ENCODE measurements at regions not wholly inside any gene's neighbourhood (a gene's known extent, or its start where the extent isn't known, plus 50 kb on each side); places are given as distances from the start of the nearest gene placed in this dataset.

DNA sequence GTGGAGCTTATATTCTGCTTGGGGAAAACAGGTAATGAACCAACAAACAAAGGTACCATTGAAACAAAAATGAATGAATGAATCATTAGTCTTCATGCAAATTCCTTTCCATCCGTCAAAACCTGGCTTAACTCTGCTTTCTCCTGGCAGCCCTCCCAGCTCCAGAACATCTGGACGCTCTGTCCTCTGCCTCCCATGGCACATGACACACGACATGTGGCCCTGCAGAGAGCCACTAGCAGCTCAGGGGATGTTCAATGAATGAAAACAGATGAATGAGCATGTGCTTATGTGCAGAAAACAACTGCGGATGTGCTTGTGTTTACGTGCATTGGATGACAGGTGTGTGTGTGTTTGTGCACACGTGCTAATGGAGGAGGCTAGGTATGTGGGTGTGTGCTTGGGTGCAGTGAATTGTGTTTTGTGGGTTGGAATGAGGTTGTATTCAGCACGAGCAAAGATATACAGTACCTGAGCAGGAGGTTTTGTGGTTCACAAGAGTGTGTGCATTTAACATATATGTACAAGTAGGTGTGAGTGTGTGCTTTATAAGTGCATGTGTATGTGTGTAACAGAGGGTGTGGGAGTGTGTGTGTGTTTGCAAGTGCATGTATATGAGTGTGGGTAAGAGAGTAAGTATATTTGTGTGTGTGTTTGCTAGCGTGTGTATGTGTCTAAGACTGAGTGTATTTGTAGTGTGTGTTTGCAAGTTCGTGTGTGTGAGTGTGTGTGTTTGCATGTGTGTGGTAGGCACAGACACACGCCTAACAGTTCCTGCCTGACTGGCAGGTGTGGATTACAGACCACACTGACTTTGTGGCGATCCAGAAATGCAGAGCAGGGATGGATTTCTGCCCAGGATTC, 374.1 kb upstream of the SULF2 start:
- DNase-seq (ENCODE audit: low spot score), result no peak
- TF ChIP-seq, protein P1, sequence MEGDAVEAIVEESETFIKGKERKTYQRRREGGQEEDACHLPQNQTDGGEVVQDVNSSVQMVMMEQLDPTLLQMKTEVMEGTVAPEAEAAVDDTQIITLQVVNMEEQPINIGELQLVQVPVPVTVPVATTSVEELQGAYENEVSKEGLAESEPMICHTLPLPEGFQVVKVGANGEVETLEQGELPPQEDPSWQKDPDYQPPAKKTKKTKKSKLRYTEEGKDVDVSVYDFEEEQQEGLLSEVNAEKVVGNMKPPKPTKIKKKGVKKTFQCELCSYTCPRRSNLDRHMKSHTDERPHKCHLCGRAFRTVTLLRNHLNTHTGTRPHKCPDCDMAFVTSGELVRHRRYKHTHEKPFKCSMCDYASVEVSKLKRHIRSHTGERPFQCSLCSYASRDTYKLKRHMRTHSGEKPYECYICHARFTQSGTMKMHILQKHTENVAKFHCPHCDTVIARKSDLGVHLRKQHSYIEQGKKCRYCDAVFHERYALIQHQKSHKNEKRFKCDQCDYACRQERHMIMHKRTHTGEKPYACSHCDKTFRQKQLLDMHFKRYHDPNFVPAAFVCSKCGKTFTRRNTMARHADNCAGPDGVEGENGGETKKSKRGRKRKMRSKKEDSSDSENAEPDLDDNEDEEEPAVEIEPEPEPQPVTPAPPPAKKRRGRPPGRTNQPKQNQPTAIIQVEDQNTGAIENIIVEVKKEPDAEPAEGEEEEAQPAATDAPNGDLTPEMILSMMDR (IDR thresholded peaks at IDR 0.05; ENCODE audit: extremely low read depth, insufficient read depth, missing control alignments), result no peak
- in situ Hi-C loops (cut with MboI; ENCODE audit: low pct_unique_long_range_greater_than_20kb, low sequenced_read_pairs, unreplicated experiment), result no loop called here

- in situ Hi-C loops (cut with MboI; ENCODE audit: low pct_unique_long_range_greater_than_20kb, low sequenced_read_pairs, unreplicated experiment), result no loop called here
- TF ChIP-seq, protein P1 (IDR thresholded peaks at IDR 0.05; ENCODE audit: extremely low read depth, insufficient read depth, missing control alignments), result no peak
- no peak for DNase-seq (ENCODE audit: low spot score)
These were observed 372.7 kb upstream of the SULF2 start for GRCh38 chr20:48158014-48158413.

DNA sequence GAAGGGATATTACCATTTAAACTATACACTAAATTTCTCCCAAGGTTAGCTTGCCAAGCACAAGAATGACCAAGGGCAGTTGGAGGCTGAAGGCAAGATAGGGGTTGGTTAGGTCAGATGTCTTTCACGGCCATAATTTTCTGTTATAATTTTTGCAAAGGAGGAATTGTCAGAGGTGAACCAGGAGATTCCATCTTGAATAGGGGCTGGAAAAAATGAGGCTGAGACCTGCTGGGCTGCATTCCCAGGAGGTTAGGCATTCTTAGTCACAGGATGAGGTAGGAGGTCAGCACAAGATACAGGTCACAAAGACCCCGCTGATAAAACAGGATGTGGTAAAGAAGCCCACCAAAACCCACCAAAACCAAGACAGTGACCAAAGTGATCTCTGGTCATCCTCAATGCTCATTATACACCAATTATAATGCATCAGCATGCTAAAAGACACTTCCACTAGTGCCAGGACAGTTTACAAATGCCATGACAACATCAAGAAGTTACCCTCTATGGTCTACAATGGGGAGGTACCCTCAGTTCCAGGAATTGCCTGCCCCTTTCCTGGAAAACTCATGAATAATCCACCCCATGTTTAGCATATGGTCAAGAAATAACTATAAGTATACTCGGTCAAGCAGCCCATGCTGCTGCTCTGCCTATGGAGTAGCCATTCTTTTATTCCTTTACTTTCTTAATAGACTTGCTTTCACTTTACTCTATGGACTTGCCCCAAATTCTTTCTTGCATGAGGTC, 371.8 kb upstream of the SULF2 start:
- in situ Hi-C loops (cut with MboI; ENCODE audit: low pct_unique_long_range_greater_than_20kb, low sequenced_read_pairs, unreplicated experiment), result no loop called here
- TF ChIP-seq, protein P1 (IDR thresholded peaks at IDR 0.05; ENCODE audit: extremely low read depth, insufficient read depth, missing control alignments), result no peak
- DNase-seq (ENCODE audit: low spot score), result no peak

DNA sequence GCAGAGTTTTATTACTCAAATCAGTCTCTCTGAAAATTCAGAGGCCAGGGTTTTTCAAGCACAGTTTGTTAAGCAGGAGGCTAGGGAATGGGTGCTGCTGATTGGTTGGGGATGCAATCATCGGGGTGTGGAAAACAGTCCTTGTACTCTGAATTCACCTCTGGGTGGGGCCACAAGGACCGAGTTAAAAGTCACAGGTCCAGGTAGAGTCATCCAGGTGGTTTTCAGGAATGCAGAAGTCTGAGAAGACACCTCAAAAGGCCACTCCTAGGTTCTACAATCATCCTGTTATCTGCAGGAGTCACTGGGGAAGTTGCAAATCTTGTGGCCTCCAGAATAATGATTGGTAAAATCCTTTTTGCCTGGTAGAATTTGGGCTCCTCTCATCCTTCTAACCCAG, 371.2 kb upstream of the SULF2 start:
- no peak for DNase-seq (ENCODE audit: low spot score)
- TF ChIP-seq, protein P1 (IDR thresholded peaks at IDR 0.05; ENCODE audit: extremely low read depth, insufficient read depth, missing control alignments), result no peak
- in situ Hi-C loops (cut with MboI; ENCODE audit: low pct_unique_long_range_greater_than_20kb, low sequenced_read_pairs, unreplicated experiment), result no loop called here

DNA sequence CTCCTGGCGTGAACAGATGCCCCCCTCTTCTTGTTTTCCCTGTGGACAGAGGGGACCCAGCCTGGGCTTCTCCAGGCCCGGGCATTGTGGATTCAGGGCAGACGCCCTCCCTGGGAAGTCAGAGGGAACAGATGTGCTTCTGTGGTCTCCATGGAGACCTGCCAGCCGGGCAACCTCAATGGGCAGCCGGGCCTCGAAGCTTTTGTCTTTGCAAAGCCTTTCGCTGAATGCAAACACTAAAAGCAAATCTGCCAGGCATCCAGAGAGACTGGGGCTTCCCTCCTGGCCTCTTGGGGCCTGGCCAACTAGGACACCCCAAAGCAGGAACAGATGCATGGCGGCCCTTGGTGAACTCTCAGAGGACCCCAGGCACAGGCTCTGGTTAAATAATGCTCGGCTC, 370.0 kb upstream of the SULF2 start:
- TF ChIP-seq, protein P1 (IDR thresholded peaks at IDR 0.05; ENCODE audit: extremely low read depth, insufficient read depth, missing control alignments), result no peak
- no peak for DNase-seq (ENCODE audit: low spot score)
- in situ Hi-C loops (cut with MboI; ENCODE audit: low pct_unique_long_range_greater_than_20kb, low sequenced_read_pairs, unreplicated experiment), result no loop called here

GRCh38 chr20:48154040-48154765, 368.9 kb upstream of the SULF2 start:
- TF ChIP-seq, protein P1 (IDR thresholded peaks at IDR 0.05; ENCODE audit: extremely low read depth, insufficient read depth, missing control alignments), result no peak
- in situ Hi-C loops (cut with MboI; ENCODE audit: low pct_unique_long_range_greater_than_20kb, low sequenced_read_pairs, unreplicated experiment), result no loop called here
- no peak for DNase-seq (ENCODE audit: low spot score)
